DND-41 (cell line): ENCODE measurements at regions not wholly inside any gene's neighbourhood (a gene's known extent, or its start where the extent isn't known, plus 50 kb on each side); places are given as distances from the start of the nearest gene placed in this dataset.
"Not testable (repeated sequence)": the region's sequence is repeated elsewhere in the genome, so short reads cannot be mapped to it uniquely, and the experiment has no call there.

Experiments used
- EZH2 ChIP-seq: IDR thresholded peaks from 3 replicates; pipeline ENCODE4 v1.6.1; 2012; ENCODE audit warnings: borderline replicate concordance, low read depth, mild to moderate bottlenecking, moderate library complexity, low read length, inconsistent platforms; ENCODE audit not compliant: severe bottlenecking
- TF ChIP-seq, protein P1 (sequence below): IDR thresholded peaks from 2 replicates; pipeline ENCODE4 v1.5.1; 2012; ENCODE audit warnings: borderline replicate concordance, low read length, moderate library complexity, mild to moderate bottlenecking; ENCODE audit not compliant: poor library complexity, severe bottlenecking; ENCODE audit errors: extremely low read depth

DNA sequence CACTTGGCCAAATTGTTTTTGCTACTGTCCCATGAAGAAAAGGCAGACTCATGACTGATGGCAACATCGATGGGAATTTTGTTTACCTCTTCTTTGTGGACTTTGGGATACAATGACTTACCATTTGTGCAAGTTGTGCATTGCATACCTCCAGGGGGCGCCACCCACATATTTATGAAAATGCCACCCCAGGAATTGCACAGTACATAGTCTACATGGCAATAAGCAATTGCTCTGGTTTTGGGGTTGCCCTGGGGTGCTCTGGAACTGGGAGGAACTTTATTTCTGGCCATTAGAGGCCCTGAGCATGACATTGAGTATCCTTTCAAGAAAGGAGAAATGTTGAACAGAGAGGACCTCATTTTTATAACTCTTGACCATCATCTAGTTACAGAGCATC is 109.1 kb upstream of the ZNF195 start:
- TF ChIP-seq, protein P1, sequence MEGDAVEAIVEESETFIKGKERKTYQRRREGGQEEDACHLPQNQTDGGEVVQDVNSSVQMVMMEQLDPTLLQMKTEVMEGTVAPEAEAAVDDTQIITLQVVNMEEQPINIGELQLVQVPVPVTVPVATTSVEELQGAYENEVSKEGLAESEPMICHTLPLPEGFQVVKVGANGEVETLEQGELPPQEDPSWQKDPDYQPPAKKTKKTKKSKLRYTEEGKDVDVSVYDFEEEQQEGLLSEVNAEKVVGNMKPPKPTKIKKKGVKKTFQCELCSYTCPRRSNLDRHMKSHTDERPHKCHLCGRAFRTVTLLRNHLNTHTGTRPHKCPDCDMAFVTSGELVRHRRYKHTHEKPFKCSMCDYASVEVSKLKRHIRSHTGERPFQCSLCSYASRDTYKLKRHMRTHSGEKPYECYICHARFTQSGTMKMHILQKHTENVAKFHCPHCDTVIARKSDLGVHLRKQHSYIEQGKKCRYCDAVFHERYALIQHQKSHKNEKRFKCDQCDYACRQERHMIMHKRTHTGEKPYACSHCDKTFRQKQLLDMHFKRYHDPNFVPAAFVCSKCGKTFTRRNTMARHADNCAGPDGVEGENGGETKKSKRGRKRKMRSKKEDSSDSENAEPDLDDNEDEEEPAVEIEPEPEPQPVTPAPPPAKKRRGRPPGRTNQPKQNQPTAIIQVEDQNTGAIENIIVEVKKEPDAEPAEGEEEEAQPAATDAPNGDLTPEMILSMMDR, result not testable (repeated sequence)
- not testable (repeated sequence) for TF ChIP-seq EZH2
